Mesenchymal stem cell (in vitro differentiated cells and primary cell): ENCODE measurements at regions not wholly inside any gene's neighbourhood (a gene's known extent, or its start where the extent isn't known, plus 50 kb on each side); places are given as distances from the start of the nearest gene placed in this dataset.

Experiments
- DNase-seq: peaks from one replicate; pipeline ENCODE4 v3.0.0-alpha.2; 2013
- H2AFZ ChIP-seq: one replicate; pipeline ENCODE4 v1.6.1; 2013; ENCODE audit warnings: low read depth, mild to moderate bottlenecking, control low read depth, inconsistent platforms, low read length, moderate library complexity
- H2AK5ac ChIP-seq: 2 replicates; pipeline ENCODE4 v1.6.1; 2013; ENCODE audit warnings: low read length, moderate library complexity, mild to moderate bottlenecking, inconsistent platforms; ENCODE audit not compliant: severe bottlenecking
- H2BK120ac ChIP-seq: one replicate; pipeline ENCODE4 v1.6.1; 2013; ENCODE audit warnings: low read depth, mild to moderate bottlenecking, inconsistent platforms, low read length, moderate library complexity
- H2BK12ac ChIP-seq, 2 experiments: one replicate each; pipeline ENCODE4 v1.6.1; 2013; ENCODE audit warnings: inconsistent platforms in 2 of 2, low read length in 2 of 2, mild to moderate bottlenecking in 2 of 2, moderate library complexity in 2 of 2, control low read depth in 1 of 2
- H2BK15ac ChIP-seq: one replicate; pipeline ENCODE4 v1.6.1; 2013; ENCODE audit warnings: mild to moderate bottlenecking, low read depth, inconsistent platforms; ENCODE audit not compliant: poor library complexity, severe bottlenecking
- H2BK5ac ChIP-seq: 2 replicates; pipeline ENCODE4 v1.6.1; 2013; ENCODE audit warnings: low read depth, mild to moderate bottlenecking, low read length, control low read depth, inconsistent platforms; ENCODE audit not compliant: poor library complexity, severe bottlenecking
- H3K14ac ChIP-seq, 2 experiments: one replicate each; pipeline ENCODE4 v1.6.1; 2013; ENCODE audit warnings: inconsistent platforms in 2 of 2, low read length in 2 of 2, control low read depth in 1 of 2, mild to moderate bottlenecking in 1 of 2, moderate library complexity in 1 of 2
- H3K18ac ChIP-seq, 2 experiments: one replicate each; pipeline ENCODE4 v1.6.1; 2013; ENCODE audit warnings: inconsistent platforms in 2 of 2, low read length in 2 of 2, control low read depth in 1 of 2, low read depth in 1 of 2, mild to moderate bottlenecking in 1 of 2
- H3K23ac ChIP-seq, 2 experiments: one replicate each; pipeline ENCODE4 v1.6.1; 2013; ENCODE audit warnings: inconsistent platforms in 2 of 2, low read length in 2 of 2, mild to moderate bottlenecking in 2 of 2, moderate library complexity in 2 of 2, control low read depth in 1 of 2
- H3K27ac ChIP-seq: 2 replicates; pipeline ENCODE4 v1.5.1; 2013; ENCODE audit warnings: mild to moderate bottlenecking, moderate library complexity, low read length, control low read depth, inconsistent platforms; ENCODE audit not compliant: poor library complexity, severe bottlenecking
- H3K27me3 ChIP-seq, 2 experiments: 2 replicates each; pipeline versions ENCODE4 v1.6.1 to v1.7.0; 2013; ENCODE audit warnings: low read length in 2 of 2, mild to moderate bottlenecking in 2 of 2, moderate library complexity in 2 of 2, control low read depth in 1 of 2, inconsistent platforms in 1 of 2; ENCODE audit not compliant: control insufficient read depth in 1 of 2, insufficient read depth in 1 of 2
- H3K36me3 ChIP-seq, 2 experiments: 2 replicates each; pipeline versions ENCODE4 v1.6.1 to v1.7.0; 2013; ENCODE audit warnings: low read length in 2 of 2, control low read depth in 1 of 2, inconsistent platforms in 1 of 2, low read depth in 1 of 2, mild to moderate bottlenecking in 1 of 2; ENCODE audit not compliant: insufficient read depth in 2 of 2, control insufficient read depth in 1 of 2
- H3K4ac ChIP-seq, 2 experiments: one replicate each; pipeline ENCODE4 v1.6.1; 2013; ENCODE audit warnings: inconsistent platforms in 2 of 2, low read length in 2 of 2, mild to moderate bottlenecking in 2 of 2, moderate library complexity in 2 of 2, control low read depth in 1 of 2, low read depth in 1 of 2
- H3K4me1 ChIP-seq: 2 replicates; pipeline ENCODE4 v1.6.1; 2013; ENCODE audit warnings: low read depth, low read length, control low read depth; ENCODE audit not compliant: control insufficient read depth, insufficient read depth
- H3K4me2 ChIP-seq: 2 replicates; pipeline ENCODE4 v1.6.1; 2013; ENCODE audit warnings: low read length, mild to moderate bottlenecking, inconsistent platforms; ENCODE audit not compliant: poor library complexity, severe bottlenecking
- H3K4me3 ChIP-seq, 2 experiments: 2 replicates each; pipeline versions ENCODE4 v1.5.1 to v1.7.0; 2013; ENCODE audit warnings: low read length in 2 of 2, mild to moderate bottlenecking in 2 of 2, control low read depth in 1 of 2, low read depth in 1 of 2; ENCODE audit not compliant: insufficient read depth in 1 of 2
- H3K79me1 ChIP-seq: replicated peaks from 2 replicates; pipeline ENCODE4 v1.6.1; 2013; ENCODE audit warnings: mild to moderate bottlenecking, control low read depth, low read length, inconsistent platforms; ENCODE audit not compliant: poor library complexity, severe bottlenecking
- H3K9ac ChIP-seq: 2 replicates; pipeline ENCODE4 v1.7.0; 2013; ENCODE audit warnings: mild to moderate bottlenecking, low read length, moderate library complexity
- H3K9me3 ChIP-seq: 2 replicates; pipeline ENCODE4 v1.7.0; 2013; ENCODE audit warnings: mild to moderate bottlenecking, low read length; ENCODE audit not compliant: control insufficient read depth
- H4K8ac ChIP-seq: one replicate; pipeline ENCODE4 v1.6.1; 2013; ENCODE audit warnings: inconsistent platforms, mild to moderate bottlenecking, low read length, moderate library complexity
- H4K91ac ChIP-seq: one replicate; pipeline ENCODE4 v1.6.1; 2013; ENCODE audit warnings: mild to moderate bottlenecking, low read length, inconsistent platforms
- WGBS: methylation state at CpG from one replicate; pipeline ENCODE4 v1.1.7; 2013; ENCODE audit warnings: mixed read lengths; 5-methylcytosine and 5-hydroxymethylcytosine counted together

GRCh38 chr3:159080256-159080655, 278.4 kb downstream of the MFSD1 start:
- no peak for DNase-seq

GRCh38 chr3:159080821-159081220, 279.0 kb downstream of the MFSD1 start:
- Histone ChIP-seq H3K9me3 (no peaks in the 10 kb centered on the region), H3K4ac (no peak overlapping the region), H3K23ac (no peak overlapping the region), H3K27me3 (no peaks in the 10 kb centered on the region), H3K79me1 (no peaks in the 10 kb centered on the region), H3K4me1 (no peaks in the 10 kb centered on the region), H4K8ac (no peak overlapping the region), H2AK5ac (no peak overlapping the region), H2BK12ac (no peak overlapping the region), H3K36me3 (no peaks in the 10 kb centered on the region), H3K18ac (no peak overlapping the region), H2BK5ac (no peak overlapping the region), H2AFZ (no peak overlapping the region), H3K4me3 (no peak overlapping the region), H4K91ac (no peak overlapping the region), H2BK120ac (no peak overlapping the region), H3K9ac (no peak overlapping the region), H3K14ac (no peak overlapping the region), H2BK15ac (no peak overlapping the region), H3K27ac (no peak overlapping the region), H3K4me2 (no peak overlapping the region)
- no peak for DNase-seq

More at GRCh38 chr3:159080256-159080655, 278.4 kb downstream of the MFSD1 start:
- H3K4me1 ChIP-seq: no peaks in the 10 kb centered on the region
- H2BK15ac ChIP-seq: no peak overlapping the region
- H3K79me1 ChIP-seq: no peaks in the 10 kb centered on the region
- H3K4me2 ChIP-seq: no peak overlapping the region
- H2AK5ac ChIP-seq: no peak overlapping the region
- H2BK120ac ChIP-seq: no peak overlapping the region
- no peaks in the 10 kb centered on the region for H3K27me3 ChIP-seq
- WGBS: 98% methylated on average over 2 of the region's 5 CpGs
- H3K14ac ChIP-seq: no peak overlapping the region
- H3K18ac ChIP-seq: peak overlapping the region in 1 of 2 experiments; percentile 8
- no peaks in the 10 kb centered on the region for H3K9me3 ChIP-seq
- H3K9ac ChIP-seq: no peak overlapping the region
- no peak overlapping the region for H4K91ac ChIP-seq
- no peak overlapping the region for H3K23ac ChIP-seq
- H2BK12ac ChIP-seq: no peak overlapping the region
- H4K8ac ChIP-seq: no peak overlapping the region
- no peak overlapping the region for H3K4me3 ChIP-seq
- H2BK5ac ChIP-seq: no peak overlapping the region
- no peak overlapping the region for H3K27ac ChIP-seq
- H2AFZ ChIP-seq: no peak overlapping the region
- no peak overlapping the region for H3K4ac ChIP-seq
- H3K36me3 ChIP-seq: no peaks in the 10 kb centered on the region

GRCh38 chr3:159082519-159082918, 280.7 kb downstream of the MFSD1 start:
- Histone ChIP-seq H3K18ac (no peak overlapping the region), H3K36me3 (no peaks in the 10 kb centered on the region), H2BK5ac (no peak overlapping the region), H3K79me1 (no peaks in the 10 kb centered on the region), H3K4me1 (no peaks in the 10 kb centered on the region), H2BK12ac (no peak overlapping the region), H3K23ac (no peak overlapping the region), H2BK120ac (no peak overlapping the region), H3K9ac (no peak overlapping the region), H3K4me2 (no peak overlapping the region), H3K14ac (no peak overlapping the region), H3K27ac (no peak overlapping the region), H4K91ac (no peak overlapping the region), H4K8ac (no peak overlapping the region), H3K4me3 (no peak overlapping the region), H2AFZ (no peak overlapping the region), H2BK15ac (no peak overlapping the region), H2AK5ac (no peak overlapping the region), H3K27me3 (no peaks in the 10 kb centered on the region), H3K4ac (no peak overlapping the region), H3K9me3 (no peaks in the 10 kb centered on the region)
- peak; percentile 87 for DNase-seq
- WGBS: 10% methylated on average over 1 of the region's 1 CpG

- Histone ChIP-seq H3K14ac (no peak overlapping the region), H2AK5ac (no peak overlapping the region), H3K27me3 (no peaks in the 10 kb centered on the region), H3K27ac (no peak overlapping the region), H3K4me1 (no peaks in the 10 kb centered on the region), H2AFZ (no peak overlapping the region), H3K9ac (no peak overlapping the region), H2BK120ac (no peak overlapping the region), H2BK12ac (no peak overlapping the region), H3K23ac (no peak overlapping the region), H3K4ac (no peak overlapping the region), H3K9me3 (no peaks in the 10 kb centered on the region), H3K18ac (no peak overlapping the region), H3K4me3 (no peak overlapping the region), H4K91ac (no peak overlapping the region), H2BK5ac (no peak overlapping the region), H3K36me3 (no peaks in the 10 kb centered on the region), H3K79me1 (no peaks in the 10 kb centered on the region), H4K8ac (no peak overlapping the region), H2BK15ac (no peak overlapping the region), H3K4me2 (no peak overlapping the region)
- no peak for DNase-seq
These were observed 290.1 kb downstream of the MFSD1 start for GRCh38 chr3:159091936-159092335.
